KBM-7 (cell line): ENCODE measurements at regions not wholly inside any gene's neighbourhood (a gene's known extent, or its start where the extent isn't known, plus 50 kb on each side); places are given as distances from the start of the nearest gene placed in this dataset.

Source experiments
- DNase-seq: peaks from one replicate; pipeline ENCODE4 v3.0.0-alpha.2; 2015
- in situ Hi-C: fragments of 300-500 bp; cut with MboI; formaldehyde crosslinking; loops from 2 replicates; pipeline ENCODE4 v1.14.3; 2020; ENCODE audit warnings: low sequenced_read_pairs, low pct_unique_long_range_greater_than_20kb, mixed read lengths

DNA sequence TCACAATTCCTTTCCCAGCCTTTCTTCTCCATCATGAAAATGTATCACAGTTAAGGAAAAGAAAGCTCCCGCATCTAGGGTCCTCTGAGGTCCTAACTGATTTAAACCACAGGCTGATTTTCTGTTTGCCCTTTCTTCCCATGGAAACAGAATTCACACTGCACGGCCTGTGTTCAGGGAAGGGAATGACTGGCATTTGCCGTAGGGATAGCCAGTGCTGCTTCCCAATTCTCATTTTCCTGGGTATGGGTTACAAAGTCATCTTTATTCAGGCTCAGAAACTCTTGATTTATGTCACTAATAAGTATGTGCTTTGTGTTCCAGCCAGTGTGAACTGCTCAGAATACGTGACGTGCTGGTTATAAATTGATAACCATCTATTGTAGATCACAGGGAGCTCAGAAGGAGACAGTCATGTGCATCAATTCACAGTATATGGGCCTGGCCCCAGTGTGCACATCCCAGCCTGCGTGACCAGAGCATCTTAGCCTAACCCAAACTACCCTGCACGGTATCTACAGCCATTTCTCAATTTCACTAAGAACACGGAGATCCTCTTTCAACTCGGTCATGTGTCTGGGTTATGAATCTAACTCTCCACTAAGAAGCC lies 163.3 kb downstream of the LRRC30 start:
- in situ Hi-C loops, result no loop called here
- no peak for DNase-seq

DNA sequence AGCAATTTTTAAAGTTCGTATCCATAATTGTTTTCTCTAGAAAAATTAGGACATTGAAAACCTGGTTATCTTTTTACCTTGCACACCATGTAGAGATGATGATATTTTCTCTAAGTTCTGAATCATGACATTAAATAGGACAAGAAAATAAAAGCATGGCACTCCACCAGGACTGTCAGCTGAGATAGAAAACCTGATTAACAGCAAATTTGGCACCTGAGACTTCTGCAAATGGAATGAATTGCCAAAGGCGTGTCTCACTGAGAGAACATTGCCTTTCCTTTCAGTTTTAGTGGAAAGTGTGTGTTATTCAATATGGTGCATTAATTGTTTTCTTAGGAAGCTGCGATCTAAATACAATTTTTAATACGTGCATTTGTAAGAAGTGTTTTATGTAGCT lies 164.7 kb downstream of the LRRC30 start:
- in situ Hi-C loops, result no loop called here
- DNase-seq, result no peak

DNA sequence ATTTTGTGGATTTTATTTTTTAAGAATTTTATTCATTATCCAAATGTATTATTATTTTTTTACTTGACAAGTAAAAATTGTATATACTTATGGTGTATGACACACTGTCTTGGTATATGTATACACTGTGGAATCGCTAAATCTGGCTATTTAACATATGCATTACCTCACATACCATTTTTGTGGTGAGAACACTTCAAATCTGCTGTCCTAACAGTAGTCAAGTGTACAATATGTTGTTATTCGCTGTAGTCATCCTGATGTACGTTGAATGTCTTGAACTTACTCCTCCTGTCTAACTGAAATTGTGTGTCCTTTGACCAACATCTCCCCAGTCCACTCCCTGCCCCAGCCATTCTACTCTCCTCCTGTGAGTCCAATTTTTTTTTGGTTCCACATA lies 153.2 kb upstream of the PTPRM start:
- in situ Hi-C loops, result no loop called here
- DNase-seq, result no peak

DNA sequence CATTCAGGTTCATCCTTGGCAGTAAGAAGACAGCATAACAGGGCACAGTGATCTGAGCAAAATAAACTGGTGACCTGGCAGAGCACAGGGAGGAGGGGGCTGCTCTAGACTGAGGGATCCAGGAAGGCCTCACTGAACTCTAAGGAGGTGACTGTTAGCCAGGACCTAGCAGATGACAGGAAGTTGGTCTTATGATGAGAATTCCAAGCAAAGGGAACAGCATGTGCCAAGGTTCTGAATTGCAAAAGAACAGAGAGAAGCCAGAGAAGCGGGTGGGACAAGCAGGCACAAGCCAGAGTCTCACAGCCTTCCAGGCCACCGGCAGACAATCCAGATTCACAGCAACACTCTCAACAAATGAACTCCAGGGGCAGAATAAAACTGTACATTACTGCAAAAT lies 152.7 kb upstream of the PTPRM start:
- DNase-seq, result no peak
- in situ Hi-C loops, result no loop called here

DNA sequence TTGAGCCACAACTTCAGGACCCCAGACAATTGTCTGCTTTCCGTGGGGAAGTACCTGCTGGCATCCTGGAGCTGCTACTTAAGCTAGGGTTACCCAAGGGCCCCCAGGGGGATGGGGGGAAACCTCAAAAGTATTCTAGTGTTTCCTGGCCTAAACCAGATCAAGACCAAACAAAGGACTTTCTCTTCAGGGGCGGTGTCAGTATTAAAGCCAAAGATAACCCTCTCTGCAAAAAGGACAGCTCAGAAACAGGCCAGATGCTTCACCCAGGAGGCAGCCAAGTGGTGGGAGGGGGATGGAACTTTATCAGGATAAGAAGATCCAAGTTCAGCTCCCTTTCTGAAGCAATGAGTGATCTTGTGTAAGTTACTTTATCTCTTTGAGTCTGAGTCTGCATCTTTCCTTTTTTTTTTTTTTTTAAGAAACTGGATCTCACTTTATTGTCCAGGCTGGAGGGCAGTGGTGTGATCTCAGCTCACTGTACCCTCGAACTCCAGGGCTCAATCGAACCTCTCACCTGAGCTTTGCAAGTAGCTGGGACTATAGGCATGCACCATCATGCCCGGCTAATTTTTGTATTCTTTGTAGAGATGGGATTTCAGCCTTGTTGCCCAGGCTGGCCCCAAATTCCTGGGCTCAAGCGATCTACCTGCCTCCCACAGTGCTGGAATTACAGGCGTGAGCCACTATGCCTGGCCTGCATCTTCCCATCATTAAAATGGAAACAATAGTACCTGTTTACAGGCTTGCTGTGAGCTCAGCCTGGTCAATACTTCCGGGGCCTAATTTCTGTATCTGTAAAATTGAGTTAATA lies 151.8 kb upstream of the PTPRM start:
- DNase-seq, result no peak
- in situ Hi-C loops, result no loop called here

DNA sequence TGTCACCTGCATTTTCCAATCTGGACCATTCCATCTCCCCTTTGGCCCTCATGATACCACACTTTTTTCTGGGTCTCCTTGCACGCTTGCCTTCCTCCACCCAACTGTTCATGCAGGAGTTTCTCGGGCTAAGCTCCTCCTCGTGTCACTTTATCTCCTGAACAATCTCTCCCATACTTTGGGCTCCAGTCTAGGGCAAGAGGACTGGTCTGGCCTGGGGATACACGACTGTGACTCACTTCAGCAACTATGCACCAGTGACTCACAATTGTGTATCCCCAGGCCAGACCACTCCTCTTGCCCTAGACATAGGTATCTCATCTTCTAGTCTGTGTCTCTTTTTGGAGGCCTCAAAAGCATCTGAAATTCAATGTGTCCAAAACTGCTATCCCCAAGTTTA lies 149.4 kb upstream of the PTPRM start:
- no peak for DNase-seq

DNA sequence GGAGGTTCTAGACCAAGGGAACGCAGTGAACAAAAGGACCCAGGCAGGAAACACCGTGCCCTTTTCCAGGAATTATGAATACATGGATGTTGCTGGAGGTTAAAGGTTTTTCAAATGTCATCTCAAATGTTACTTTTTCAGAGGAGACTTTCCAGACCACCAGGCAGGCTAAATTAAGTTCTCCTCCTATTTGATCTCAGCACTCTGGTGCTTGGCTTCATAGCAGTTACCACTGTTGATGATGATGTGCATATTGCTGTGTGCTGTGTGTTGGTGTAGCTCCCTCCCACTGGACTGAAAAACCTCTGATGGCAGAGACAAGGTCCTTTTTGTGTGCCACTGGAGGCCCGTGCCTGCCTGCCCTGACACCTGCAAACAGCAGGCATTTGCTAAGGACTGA lies 137.3 kb upstream of the PTPRM start:
- in situ Hi-C loops, result no loop called here
- no peak for DNase-seq

More for the DNA sequence above, 149.4 kb upstream of the PTPRM start:
- in situ Hi-C loops, result no loop called here

DNA sequence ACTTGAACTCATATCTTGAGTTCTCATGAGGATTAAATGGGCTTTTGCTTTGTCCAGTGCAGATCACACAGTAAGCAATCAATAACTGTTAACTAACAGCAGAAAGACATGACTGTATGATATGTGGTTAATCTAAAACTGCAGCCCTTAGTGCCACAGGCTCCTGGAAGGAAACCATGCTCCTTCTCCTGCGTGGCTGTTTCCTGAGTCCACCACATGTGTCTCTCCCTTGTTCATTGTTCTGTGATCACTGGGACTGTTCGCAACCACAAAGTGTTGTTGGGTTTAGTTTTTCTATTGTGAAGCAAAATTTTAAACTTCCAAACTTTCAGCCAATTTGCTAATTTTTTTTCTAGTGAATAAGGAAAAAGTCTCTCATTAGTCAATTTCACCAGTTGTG lies 130.9 kb upstream of the PTPRM start:
- in situ Hi-C loops, result no loop called here
- no peak for DNase-seq

DNA sequence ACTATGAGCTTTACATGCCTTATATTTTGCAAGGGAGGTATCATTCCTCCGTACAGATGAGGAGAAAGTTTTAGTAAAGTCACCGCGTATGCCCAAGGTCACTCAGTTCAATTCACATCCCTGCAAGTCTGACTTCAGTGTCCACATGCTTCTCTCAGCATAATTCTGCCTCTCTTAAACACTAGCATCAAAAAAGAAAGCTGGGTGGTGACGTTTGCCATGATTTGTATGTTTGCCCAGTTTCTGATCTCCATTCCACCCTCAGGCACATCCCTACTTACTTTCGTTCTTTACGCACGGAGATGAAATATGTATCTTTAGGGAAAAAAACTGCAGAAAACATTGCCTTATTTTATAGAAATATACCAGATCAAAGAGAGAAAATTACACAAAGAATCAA lies 129.2 kb upstream of the PTPRM start:
- in situ Hi-C loops, result no loop called here
- no peak for DNase-seq

DNA sequence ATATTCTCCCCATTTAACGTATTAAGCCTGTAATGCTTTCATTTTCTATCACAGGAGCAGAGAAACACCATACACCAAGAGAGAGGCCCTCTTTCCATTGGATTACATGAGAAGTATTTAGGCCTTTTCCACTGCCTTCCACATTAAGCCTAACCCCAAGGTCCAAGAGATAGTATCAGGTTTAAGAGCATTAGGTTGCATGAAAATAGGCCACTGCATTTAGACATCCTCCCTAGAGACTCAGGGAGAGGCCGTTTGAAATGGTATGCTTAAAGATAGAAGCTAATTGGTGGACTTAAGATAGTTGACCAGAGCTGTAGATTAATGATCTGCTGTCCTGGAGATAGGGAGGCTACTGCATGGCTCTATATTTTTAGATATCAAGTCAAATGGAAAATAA lies 128.5 kb upstream of the PTPRM start:
- in situ Hi-C loops, result no loop called here
- no peak for DNase-seq

DNA sequence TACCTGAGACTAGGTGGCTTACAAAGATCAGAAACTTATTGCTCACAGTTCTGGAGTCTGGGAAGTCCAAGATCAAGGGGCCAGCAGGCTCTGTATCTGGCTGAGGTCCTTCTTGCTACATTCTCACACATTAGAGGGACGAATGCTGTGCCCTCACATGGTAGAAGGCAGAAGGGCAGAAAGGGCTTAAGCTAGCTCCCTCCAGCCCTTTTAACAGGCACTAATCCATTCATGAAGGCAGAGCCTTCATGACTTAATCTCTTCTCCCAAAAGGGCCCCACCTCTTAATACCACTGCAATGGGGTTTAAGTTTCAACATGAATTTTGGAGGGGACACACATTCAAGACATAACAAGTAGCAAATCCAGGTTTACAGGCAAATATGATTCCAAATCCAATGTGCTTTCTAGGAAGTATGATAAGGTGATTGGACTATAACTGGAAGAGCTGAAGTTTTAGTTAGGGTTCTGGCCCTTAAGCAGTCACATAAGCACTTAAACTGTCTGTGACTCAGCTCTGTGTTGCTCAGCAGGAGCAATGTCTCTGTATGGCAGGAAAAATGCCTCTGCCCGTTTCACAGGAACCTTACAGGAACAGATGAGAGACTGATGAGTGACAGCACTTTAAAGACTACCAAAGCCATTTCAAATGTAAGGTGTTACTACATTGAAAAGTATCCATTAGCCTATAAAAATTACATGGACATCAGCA lies 119.6 kb upstream of the PTPRM start:
- in situ Hi-C loops, result no loop called here
- no peak for DNase-seq

DNA sequence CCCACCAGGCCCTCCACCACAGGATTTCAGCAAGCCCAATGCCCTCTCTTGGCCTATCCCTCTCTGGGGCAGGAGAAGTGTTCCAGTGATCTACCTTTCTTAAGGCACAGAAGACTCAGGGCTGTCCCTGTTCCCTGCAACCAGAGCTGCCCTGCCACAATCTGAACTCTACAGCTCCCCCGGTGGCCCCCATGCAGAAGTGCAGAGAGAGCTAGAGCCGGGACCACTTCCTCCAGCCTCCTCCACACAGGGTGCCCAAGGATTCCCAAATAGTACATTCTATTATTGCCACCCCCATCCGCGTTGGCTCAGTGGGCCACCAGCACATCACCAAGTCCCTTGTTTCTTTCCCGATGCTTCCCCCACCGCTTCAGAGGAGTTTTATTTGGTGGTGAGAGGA lies 114.8 kb upstream of the PTPRM start:
- peak; percentile 24 for DNase-seq
- in situ Hi-C loops, result no loop called here

DNA sequence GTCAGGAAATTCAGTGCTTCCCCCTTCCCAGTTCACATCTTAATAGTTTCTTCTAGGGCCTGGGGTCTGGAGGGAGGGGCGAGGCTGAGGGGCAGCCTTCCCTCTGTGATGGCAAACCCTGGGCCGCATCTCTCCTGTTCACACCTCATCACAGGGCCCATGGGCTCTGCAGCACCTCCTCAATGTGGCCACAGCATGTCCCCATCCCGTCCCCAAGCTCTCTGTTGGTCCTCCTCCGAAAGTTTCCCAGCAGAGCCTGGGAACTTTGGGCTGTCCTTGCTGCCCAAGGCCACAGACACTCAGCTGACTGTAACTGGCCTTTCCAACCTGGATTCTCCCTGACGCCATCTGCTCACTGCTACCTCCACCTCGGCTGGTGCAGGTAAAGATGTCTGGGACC lies 112.7 kb upstream of the PTPRM start:
- no peak for DNase-seq
- in situ Hi-C loops, result no loop called here

DNA sequence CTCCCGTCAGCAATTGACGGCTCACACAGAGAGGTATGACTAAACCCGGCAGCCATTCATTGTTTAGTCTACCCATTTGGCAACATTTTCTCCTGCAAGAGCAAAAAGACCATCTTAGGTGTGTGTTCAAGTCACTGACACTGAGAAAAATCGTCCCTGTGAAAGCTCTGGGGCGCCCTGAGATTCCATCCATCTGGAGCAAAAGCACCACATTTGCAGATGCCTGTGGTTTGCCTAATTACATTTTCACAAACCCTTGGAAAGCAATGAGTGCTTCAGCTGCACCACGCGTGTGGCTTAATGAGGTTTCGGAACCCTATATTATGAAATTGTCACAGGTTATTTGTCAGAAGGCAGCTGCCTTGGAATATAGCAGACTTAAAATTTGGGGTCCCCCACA lies 110.7 kb upstream of the PTPRM start:
- in situ Hi-C loops, result no loop called here
- no peak for DNase-seq

DNA sequence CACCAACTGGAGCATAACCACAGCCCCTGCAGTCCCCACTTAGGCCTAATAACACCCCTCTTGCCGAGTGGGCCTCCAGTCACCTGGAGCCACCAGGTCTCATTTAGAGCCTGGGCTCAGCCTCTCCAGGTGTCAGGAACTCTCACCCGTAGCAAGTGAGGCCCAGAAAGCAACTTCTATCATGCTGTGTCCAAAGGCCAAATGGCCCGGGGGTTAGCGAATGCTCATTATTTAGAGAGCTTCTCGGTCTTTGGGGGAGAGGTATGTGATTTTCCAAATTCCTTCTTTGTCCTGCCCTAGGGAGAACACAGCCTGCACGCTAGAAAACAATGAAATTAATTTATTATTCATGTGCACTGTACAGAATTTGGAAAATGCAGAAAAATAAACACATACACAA lies 109.9 kb upstream of the PTPRM start:
- in situ Hi-C loops, result no loop called here
- no peak for DNase-seq

DNA sequence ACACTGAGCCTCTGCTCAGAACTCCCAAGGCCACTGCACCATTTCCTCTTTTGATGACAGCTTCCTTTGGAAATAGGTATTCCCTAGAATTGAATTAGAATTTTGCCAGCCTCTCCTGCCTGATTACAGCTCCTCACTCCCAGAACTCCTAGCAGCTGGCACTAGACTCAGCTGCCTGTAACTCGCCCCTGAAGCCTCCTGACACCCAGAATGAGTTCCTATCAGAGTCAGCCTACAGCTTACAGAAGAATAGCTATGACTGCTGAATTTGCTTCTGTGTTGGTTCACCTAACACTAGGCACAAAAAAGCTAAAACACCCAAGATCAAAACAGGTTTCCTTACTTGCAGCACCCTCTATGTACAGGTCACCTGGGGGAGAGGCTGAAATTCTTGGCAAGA lies 108.2 kb upstream of the PTPRM start:
- DNase-seq, result no peak
- in situ Hi-C loops, result no loop called here

DNA sequence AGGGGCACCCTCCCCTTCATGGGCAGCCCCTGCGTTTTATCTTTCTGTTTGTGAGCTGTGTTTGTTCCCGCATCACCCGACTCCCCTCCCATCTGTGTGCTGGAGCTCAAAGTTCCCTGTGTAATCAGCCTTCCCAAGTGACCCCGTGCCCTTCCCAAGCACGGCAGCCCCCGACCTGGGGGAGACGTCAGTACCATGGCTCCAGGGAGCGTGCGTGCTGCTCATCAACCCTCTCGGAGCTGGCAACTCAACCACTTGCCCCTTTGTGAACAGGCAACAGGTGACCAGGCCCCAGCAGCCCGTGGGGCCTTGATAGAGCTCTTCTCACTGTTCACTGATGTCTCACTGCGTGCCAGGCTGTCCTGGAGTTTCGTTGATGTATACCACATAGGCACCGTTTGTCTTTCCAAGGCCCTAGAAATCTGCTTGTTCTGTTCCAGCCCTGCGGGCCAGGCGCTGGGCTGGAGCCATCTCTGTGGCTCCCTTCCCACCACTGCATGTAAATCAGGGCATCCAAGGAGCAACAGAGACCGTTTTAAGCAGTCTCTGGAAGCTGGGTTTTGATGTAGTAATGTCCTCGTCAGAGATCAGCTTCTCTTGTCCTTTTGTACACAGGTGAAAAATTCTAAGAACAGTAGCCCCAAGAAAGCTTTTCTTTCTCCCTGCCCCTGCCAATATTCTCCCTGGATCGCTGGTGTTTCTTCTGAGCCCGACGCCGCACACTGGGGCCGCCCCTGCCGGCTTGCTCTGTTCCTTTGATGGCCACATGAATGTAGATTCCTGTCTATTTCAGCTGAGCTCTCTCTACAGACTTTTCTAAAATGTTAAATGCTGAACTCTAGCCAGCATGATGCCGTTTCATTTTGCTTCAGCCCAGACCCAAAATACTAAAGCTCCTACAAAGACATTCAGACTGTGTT lies 107.0 kb upstream of the PTPRM start:
- in situ Hi-C loops, result no loop called here
- no peak for DNase-seq

DNA sequence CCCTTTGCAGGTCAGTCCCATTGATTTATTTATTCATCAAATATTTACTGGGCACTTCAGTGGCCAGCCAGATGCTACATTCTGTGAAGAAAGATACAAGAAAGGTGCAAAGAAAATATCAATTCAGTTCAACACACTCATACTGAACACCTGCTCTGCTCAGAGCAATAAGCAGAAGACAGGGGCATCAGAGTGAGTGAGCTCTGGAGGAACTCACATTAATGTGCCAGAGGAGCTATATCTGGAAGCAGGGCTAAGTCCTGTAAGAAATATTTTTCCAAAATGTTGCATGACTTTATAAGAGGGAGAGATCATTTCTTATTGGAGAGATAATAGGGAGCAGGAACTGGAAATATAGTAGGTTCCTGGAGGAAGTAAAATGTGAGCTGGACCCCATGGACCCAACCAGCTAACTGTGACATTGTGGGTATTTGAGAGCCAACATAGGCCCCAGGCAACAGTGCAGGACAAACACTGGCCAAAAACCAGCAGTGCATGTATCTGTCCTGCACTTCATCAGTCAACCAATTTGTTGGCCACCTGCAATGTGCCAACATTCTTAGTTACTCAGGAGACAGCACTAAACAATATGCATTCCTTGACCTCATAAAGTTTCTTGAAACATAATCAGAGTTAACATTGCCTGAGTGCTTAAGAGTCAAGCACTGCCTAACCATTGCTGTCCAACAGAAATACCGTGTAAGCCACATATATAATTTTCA lies 102.7 kb upstream of the PTPRM start:
- DNase-seq, result no peak
- in situ Hi-C loops, result no loop called here

DNA sequence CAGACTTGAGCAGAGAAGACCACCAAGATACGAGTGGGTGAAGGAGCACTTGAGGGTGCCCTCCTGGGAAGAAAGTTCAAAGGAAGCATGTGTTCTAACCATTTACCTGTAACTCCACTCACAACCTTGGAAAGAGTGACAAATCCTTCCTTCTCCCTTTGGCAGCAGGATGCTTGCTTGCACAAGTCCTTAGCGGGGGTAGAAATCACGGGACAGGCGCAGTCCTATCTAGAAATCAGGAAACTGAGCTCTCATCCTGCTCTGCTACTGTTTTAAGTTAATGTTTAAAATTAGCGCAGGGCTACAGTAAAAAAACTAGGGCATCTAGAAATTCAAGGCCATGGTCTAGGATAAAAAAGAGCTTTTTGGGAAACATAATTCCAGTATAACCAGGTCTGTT lies 100.9 kb upstream of the PTPRM start:
- in situ Hi-C loops, result no loop called here

More for the DNA sequence above, 100.9 kb upstream of the PTPRM start:
- DNase-seq, result no peak
